Sigmoid colon (tissue), 4 donors: ENCODE measurements at regions not wholly inside any gene's neighbourhood (a gene's known extent, or its start where the extent isn't known, plus 50 kb on each side); places are given as distances from the start of the nearest gene placed in this dataset.

Source experiments
- CTCF ChIP-seq, 4 experiments: fragments of 450-650 bp in 3 of 4; fragments of 200-600 bp in 1 of 4; IDR thresholded peaks; one replicate each; pipeline ENCODE4 v1.5.1; 2016 to 2019; ENCODE audit warnings: antibody characterized with exemption in 4 of 4, mild to moderate bottlenecking in 3 of 4, moderate library complexity in 2 of 4
- POLR2AphosphoS5 ChIP-seq, 4 donors: sonication (generic); formaldehyde crosslinking; IDR thresholded peaks; one replicate each; pipeline ENCODE4 v1.6.1; 2017; ENCODE audit warnings: antibody characterized with exemption in 4 of 4

- TF ChIP-seq POLR2AphosphoS5 (IDR thresholded peaks at IDR 0.05) (no peak), CTCF (IDR thresholded peaks at IDR 0.05) (no peak)
Observed at GRCh38 chr11:112599856-112600533, 339.3 kb upstream of the PLET1 start.
